Colonic mucosa (tissue), 4 donors: ENCODE measurements at regions not wholly inside any gene's neighbourhood (a gene's known extent, or its start where the extent isn't known, plus 50 kb on each side); places are given as distances from the start of the nearest gene placed in this dataset.

ENCODE experiments used
- DNase-seq: peaks from one replicate; pipeline ENCODE4 v3.0.0-alpha.2; 2020
- H3K27ac ChIP-seq: fragments of 200-600 bp; one replicate; pipeline ENCODE4 v1.8.0; 2021
- H3K27me3 ChIP-seq: fragments of 200-600 bp; one replicate; pipeline ENCODE4 v1.8.0; 2021
- H3K36me3 ChIP-seq: fragments of 200-600 bp; one replicate; pipeline ENCODE4 v1.8.0; 2021
- H3K4me1 ChIP-seq: fragments of 200-600 bp; one replicate; pipeline ENCODE4 v1.8.0; 2021; ENCODE audit warnings: mild to moderate bottlenecking
- H3K4me3 ChIP-seq: fragments of 200-600 bp; one replicate; pipeline ENCODE4 v1.8.0; 2021
- H3K9ac ChIP-seq, 2 donors: one replicate each; pipeline ENCODE4 v1.7.0; 2013; ENCODE audit warnings: control low read depth in 2 of 2, low read depth in 2 of 2, low read length in 2 of 2
- H3K9me3 ChIP-seq: fragments of 200-600 bp; one replicate; pipeline ENCODE4 v1.8.0; 2021
- CTCF ChIP-seq: fragments of 200-600 bp; IDR thresholded peaks from one replicate; pipeline ENCODE4 v1.8.0; 2022; ENCODE audit warnings: antibody characterized with exemption, mild to moderate bottlenecking
- intact Hi-C: fragments of 100-400 bp; cut with DNase I; formaldehyde crosslinking; loops from one replicate; pipeline ENCODE4 v1.14.1; 2022
- donor health status: healthy.
- donor health status: DM: no; HTN: no; CAD: no.
- donor health status: DM: no; HTN: no; CAD: no.

DNA sequence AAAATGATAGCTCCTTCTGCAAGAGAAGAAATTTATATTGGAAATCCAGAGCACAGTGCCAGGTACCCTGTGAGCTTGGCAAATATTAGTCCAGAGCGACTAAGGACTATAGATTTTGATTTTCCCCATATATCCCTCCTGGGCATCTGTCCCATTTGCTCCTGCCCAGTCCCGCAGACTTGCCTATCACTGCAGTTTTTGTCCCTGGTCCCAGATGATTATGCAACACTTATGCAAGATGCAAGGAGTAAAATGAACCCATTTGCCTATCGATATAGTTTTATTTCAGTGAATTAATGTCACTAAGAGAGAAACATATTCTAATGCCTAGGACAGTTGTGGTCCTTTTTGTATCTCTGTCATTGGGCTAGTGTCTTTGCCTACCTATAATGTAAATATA lies 215.9 kb upstream of the BMP4 start:
- Histone ChIP-seq H3K27ac (no peak overlapping the region), H3K9ac (no peak overlapping the region), H3K27me3 (no peaks in the 10 kb centered on the region), H3K9me3 (no peaks in the 10 kb centered on the region), H3K36me3 (no peaks in the 10 kb centered on the region), H3K4me1 (no peaks in the 10 kb centered on the region), H3K4me3 (no peak overlapping the region)
- no peak for DNase-seq
- no peak for TF ChIP-seq CTCF
- intact Hi-C loops = loop anchor here (5.0 kb wide), 1 partner anchor 635 kb away; no protein-coding TSS in a partner anchor

- H3K27ac ChIP-seq = peak overlapping the region; percentile 1
- no peaks in the 10 kb centered on the region for H3K27me3 ChIP-seq
- H3K4me1 ChIP-seq = no peaks in the 10 kb centered on the region
- H3K4me3 ChIP-seq = no peak overlapping the region
- intact Hi-C loops = loop anchor here (5.0 kb wide), 1 partner anchor 637 kb away; no protein-coding TSS in a partner anchor
- TF ChIP-seq CTCF = no peak
- no peaks in the 10 kb centered on the region for H3K9me3 ChIP-seq
- H3K9ac ChIP-seq = no peak overlapping the region
- DNase-seq = no peak
- H3K36me3 ChIP-seq = no peaks in the 10 kb centered on the region
These were observed 217.2 kb upstream of the BMP4 start for GRCh38 chr14:54173802-54174201.

DNA sequence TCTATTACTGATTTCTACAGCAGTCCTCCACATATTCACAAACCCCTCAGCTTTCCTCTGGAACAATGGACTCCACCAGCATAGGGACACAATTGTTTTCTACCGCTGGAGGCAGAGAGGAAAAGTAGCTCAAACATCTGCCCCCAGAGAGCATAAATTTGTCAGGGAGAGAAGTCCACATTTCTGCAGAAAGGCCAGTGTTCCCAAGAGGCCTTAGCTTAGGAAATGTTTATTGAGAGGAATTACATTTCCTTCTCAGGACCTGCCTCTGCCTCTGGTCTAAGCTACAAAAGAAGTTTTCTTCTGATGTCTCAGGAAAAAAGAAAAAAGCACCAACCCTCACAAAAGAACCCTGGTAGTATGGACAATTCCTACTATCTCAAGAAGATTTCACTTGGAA lies 217.8 kb upstream of the BMP4 start:
- TF ChIP-seq CTCF = no peak
- Histone ChIP-seq H3K4me3 (no peak overlapping the region), H3K9me3 (no peaks in the 10 kb centered on the region), H3K36me3 (no peaks in the 10 kb centered on the region), H3K4me1 (no peaks in the 10 kb centered on the region), H3K27ac (peak overlapping the region; percentile 19), H3K27me3 (no peaks in the 10 kb centered on the region), H3K9ac (no peak overlapping the region)
- DNase-seq = no peak
- intact Hi-C loops = loop anchor here (5.0 kb wide), 1 partner anchor 637 kb away; no protein-coding TSS in a partner anchor

- Histone ChIP-seq H3K4me1 (no peaks in the 10 kb centered on the region), H3K36me3 (no peaks in the 10 kb centered on the region), H3K9ac (no peak overlapping the region), H3K9me3 (no peaks in the 10 kb centered on the region), H3K27ac (no peak overlapping the region), H3K27me3 (no peaks in the 10 kb centered on the region), H3K4me3 (no peak overlapping the region)
- intact Hi-C loops = loop anchor here (5.0 kb wide), 1 partner anchor 152 kb away; no protein-coding TSS in a partner anchor
- peak; percentile 83 for DNase-seq
- peak; percentile 79 for TF ChIP-seq CTCF
These were observed 218.8 kb upstream of the BMP4 start for GRCh38 chr14:54175298-54175942.

- TF ChIP-seq CTCF = no peak
- intact Hi-C loops = loop anchor here (5.0 kb wide), 1 partner anchor 150 kb away; no protein-coding TSS in a partner anchor
- no peak for DNase-seq
- Histone ChIP-seq H3K27me3 (no peaks in the 10 kb centered on the region), H3K36me3 (no peaks in the 10 kb centered on the region), H3K4me1 (no peaks in the 10 kb centered on the region), H3K9ac (no peak overlapping the region), H3K9me3 (no peaks in the 10 kb centered on the region), H3K27ac (no peak overlapping the region), H3K4me3 (no peak overlapping the region)
These were observed 219.8 kb upstream of the CDKN3 start for GRCh38 chr14:54177019-54177418.
